NCI-H1048 (cell line): ENCODE measurements at regions not wholly inside any gene's neighbourhood (a gene's known extent, or its start where the extent isn't known, plus 50 kb on each side); places are given as distances from the start of the nearest gene placed in this dataset.

Source experiments
- DNase-seq: peaks from one replicate; lab custom pipeline; 2025; lab: John Stamatoyannopoulos, UW

GRCh38 chr12:91852634-91853033 is 293.0 kb downstream of the BTG1 start:
- no peak for DNase-seq

- no peak for DNase-seq
Measured at GRCh38 chr12:91851741-91852477, 293.7 kb downstream of the BTG1 start.

GRCh38 chr12:91846466-91847055 is 299.1 kb downstream of the BTG1 start:
- no peak for DNase-seq

GRCh38 chr12:91845365-91845764 is 300.3 kb downstream of the BTG1 start:
- DNase-seq, result no peak

- DNase-seq, result no peak
Measured at GRCh38 chr12:91841822-91842221, 303.8 kb downstream of the BTG1 start.

- no peak for DNase-seq
Measured at GRCh38 chr12:91836696-91837095, 308.9 kb downstream of the BTG1 start.

GRCh38 chr12:91836264-91836663 is 309.4 kb downstream of the BTG1 start:
- DNase-seq, result no peak

GRCh38 chr12:91835693-91836092 is 310.0 kb downstream of the BTG1 start:
- DNase-seq, result no peak

DNA sequence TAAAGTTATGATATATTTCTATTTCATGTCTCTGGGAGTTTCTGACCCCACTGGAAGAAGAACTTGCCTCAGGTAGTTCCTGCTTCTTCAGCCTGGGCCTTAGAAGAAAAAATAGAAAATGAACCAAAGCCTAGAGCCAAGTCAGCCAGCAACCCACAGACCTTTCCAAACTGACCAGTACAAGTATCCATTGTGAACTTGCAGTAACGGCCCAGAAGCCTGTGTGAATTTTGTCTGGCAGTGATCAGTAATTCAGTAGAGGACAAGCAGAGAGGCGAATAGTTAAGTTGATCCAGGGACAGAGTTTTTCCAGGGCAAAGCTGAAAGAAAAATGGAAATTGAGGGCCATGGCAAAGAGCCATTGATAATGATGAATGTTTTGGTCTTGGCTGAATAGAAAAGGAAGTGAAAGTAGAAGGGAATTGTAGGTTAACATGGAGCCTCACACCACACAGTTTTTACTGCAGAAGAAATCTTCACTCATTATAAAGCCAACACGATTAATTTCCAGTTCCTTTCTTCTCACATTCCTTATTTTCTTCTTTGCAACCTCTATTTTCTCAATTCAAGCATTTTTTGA is 311.8 kb downstream of the BTG1 start:
- DNase-seq, result no peak

- DNase-seq, result no peak
Measured at GRCh38 chr12:91825999-91826398, 319.6 kb downstream of the BTG1 start.

- no peak for DNase-seq
Measured at GRCh38 chr12:91824991-91825390, 320.7 kb downstream of the BTG1 start.

DNA sequence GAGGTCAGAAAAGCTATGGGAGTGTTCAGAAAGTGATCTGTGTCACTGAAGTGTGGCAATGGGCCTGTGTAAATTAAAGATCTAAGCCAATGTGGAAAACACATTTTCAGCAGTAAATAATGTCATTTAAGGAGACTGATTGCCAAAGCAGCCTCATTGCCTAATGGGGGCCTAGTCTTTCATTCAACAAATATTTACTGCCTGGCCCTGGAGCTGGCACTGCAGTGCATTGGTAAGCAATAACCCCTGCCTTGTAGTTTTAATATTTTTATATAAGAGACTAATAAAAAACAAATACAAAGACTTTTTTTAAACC is 326.6 kb downstream of the BTG1 start:
- no peak for DNase-seq

- no peak for DNase-seq
Measured at GRCh38 chr12:91818227-91819131, 327.2 kb downstream of the BTG1 start.

- no peak for DNase-seq
Measured at GRCh38 chr12:91817517-91817916, 328.1 kb downstream of the BTG1 start.

GRCh38 chr12:91813701-91814100 is 331.9 kb downstream of the BTG1 start:
- DNase-seq, result no peak

- peak; percentile 38 for DNase-seq
Measured at GRCh38 chr12:91811481-91812287, 334.0 kb downstream of the BTG1 start.

DNA sequence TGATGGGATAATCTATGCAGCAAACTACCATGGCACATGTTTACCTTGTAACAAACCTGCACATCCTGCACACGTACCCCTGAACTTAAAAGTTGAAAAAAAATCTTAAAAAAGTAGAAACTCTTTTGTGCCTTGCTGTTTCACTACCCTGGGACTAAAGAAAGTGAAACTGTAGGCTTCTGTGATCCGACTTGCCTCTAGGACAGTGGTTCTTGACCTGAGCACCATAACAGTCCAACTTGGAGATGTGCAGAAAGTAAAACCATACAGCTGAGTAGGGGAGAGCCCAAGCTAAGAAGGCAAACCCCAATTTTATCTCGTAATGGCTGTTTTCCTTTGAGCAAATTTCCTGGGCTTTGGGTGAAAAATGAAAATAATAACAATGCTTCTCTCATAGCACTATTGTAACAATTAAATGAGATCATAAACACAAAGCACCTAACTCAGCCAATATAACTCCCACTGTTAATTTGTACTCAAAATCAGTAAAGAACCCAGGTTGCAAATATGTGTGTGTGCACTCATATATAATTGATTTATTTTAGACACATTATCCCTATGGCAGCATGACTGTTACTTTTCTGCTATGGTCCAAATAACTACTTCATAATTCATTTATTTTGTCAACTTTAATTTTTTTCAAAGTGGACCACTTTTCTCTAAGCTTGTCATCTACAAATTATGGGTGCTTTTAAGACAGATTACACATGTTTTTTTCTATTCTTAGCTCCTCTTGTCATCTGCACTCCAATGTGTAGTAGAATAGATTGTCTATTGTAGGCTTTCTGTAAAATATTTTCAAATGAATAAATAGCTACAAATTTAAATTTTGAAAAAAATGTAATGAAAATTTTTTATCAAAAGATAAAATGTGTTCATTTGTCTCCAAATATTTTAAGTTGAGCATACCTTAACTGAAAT is 334.9 kb downstream of the BTG1 start:
- no peak for DNase-seq

- DNase-seq, result no peak
Measured at GRCh38 chr12:91810077-91810476, 335.6 kb downstream of the BTG1 start.

DNA sequence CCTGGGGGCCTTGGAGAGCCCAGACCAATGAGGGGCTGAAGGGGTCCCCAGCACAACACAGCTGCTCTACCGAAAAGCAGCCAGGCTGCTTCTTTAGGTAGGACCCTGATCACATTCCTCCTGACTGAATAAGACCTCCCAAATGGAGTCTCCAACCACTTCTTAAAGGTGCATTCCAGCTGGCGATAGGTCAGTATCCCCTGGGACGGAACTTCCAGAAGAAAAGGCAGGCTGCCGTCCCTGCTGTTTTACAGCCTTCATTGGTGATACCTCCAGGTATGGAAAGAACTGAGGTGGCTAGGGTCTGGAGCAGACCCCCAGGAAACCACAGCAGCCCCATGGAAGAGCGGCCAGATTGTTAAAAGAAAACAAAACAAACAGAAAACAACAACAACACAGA is 340.6 kb downstream of the BTG1 start:
- DNase-seq, result no peak

DNA sequence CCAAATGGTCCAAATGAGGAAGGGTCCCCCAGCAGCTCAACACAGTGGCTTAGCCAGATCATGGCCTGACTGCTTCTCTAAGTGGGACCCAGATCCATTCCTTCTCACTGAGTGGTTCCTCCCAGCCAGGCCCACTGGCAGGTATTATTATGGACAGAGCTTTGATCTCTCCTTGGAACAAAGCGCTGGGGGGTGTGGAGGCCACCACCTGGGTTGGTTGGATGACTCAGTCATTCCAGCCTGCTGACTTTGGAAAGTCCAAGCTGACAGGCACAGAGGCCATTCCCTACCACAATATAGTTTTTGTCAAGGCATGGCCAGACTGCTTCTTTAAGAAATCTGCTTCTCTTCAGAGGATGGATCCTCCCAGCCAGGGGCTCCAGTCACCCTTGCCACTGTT is 341.1 kb downstream of the BTG1 start:
- no peak for DNase-seq

DNA sequence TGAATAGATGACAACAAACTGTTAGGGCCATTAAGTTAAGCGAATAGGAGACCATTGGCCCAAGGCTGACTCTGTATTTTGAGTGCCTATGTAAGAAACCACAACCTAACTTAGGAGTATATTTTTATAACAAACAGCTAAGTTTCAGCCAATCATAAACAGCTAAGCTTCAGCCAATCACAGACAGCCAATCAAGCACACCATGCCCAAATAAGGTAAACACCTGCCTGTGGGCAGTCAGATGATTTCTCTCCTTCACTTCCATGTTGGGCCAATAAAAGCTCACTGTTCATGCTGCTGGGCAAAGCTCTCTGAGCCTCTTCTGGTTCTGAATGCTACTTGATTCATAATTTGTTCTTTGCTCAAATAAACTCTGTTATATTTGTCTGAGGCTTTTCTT is 344.6 kb downstream of the BTG1 start:
- no peak for DNase-seq
